ENCODE measurements at regions not wholly inside any gene's neighbourhood (a gene's known extent, or its start where the extent isn't known, plus 50 kb on each side); places are given as distances from the start of the nearest gene placed in this dataset.

DNA sequence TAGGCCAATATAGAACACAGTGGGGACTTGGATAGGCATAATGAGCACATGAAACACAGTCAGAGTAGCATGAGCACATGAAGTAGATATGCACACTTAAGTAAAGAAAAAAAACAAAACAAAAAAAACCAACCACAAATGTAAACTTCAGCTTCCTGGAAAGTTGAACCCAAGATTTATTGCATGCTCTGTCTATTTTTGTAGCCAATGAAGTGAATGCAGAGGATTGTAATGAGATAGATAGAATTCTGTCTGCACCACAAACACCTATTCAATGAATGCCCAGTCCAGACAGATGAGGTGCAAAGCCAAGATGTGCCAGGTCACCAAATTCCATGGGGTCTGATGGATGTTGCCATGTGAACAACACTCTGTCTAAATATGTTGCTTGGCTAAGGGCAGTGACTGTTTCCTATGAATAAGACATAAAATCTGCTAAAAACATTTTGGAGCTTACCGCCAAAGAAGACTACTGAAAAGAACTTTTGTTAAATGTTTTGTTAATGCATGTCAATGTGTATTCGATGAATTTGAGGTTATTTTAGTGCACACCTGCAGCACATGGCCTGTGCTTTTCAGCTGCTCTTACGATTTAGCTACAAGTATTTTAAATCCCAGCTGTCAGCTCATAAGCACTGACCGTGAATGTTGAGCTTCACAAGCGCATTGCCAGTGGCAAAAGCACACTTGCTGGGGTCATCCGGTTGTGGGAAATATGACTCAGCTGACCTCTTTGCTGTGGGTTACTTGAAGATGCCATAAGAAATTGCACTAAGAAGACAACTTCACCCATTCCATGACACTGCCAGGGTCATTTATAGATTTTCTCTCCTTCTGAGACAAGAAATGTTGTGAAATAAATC lies 374.8 kb upstream of the GNPDA2 start:
- TF ChIP-seq, protein P1, sequence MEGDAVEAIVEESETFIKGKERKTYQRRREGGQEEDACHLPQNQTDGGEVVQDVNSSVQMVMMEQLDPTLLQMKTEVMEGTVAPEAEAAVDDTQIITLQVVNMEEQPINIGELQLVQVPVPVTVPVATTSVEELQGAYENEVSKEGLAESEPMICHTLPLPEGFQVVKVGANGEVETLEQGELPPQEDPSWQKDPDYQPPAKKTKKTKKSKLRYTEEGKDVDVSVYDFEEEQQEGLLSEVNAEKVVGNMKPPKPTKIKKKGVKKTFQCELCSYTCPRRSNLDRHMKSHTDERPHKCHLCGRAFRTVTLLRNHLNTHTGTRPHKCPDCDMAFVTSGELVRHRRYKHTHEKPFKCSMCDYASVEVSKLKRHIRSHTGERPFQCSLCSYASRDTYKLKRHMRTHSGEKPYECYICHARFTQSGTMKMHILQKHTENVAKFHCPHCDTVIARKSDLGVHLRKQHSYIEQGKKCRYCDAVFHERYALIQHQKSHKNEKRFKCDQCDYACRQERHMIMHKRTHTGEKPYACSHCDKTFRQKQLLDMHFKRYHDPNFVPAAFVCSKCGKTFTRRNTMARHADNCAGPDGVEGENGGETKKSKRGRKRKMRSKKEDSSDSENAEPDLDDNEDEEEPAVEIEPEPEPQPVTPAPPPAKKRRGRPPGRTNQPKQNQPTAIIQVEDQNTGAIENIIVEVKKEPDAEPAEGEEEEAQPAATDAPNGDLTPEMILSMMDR (IDR thresholded peaks at IDR 0.05; ENCODE audit: insufficient read depth, low read length) = no peak
- TF ChIP-seq POLR2AphosphoS5 (IDR thresholded peaks at IDR 0.05; ENCODE audit: low read depth) (no peak), GABPA (IDR thresholded peaks at IDR 0.05; ENCODE audit: low read depth) (no peak)
